GM19455 (cell line): ENCODE measurements at regions not wholly inside any gene's neighbourhood (a gene's known extent, or its start where the extent isn't known, plus 50 kb on each side); places are given as distances from the start of the nearest gene placed in this dataset.

Source experiments
- ATAC-seq: cut with Tn5 transposase; IDR thresholded peaks from one replicate; pipeline ENCODE4 v1.9.1; 2021; ENCODE audit not compliant: unreplicated experiment

- ATAC-seq, result no peak
These were observed 172.3 kb upstream of the MCTP2 start for GRCh38 chr15:94059013-94059587.

GRCh38 chr15:94057305-94057704, 174.1 kb upstream of the MCTP2 start:
- ATAC-seq, result no peak

- ATAC-seq, result no peak
These were observed 175.0 kb upstream of the MCTP2 start for GRCh38 chr15:94056314-94056713.

- ATAC-seq, result no peak
These were observed 177.7 kb upstream of the MCTP2 start for GRCh38 chr15:94053626-94054025.

GRCh38 chr15:94052711-94053110, 178.7 kb upstream of the MCTP2 start:
- no peak for ATAC-seq

- ATAC-seq, result no peak
These were observed 183.8 kb upstream of the MCTP2 start for GRCh38 chr15:94047566-94047965.

- ATAC-seq, result no peak
These were observed 189.0 kb upstream of the MCTP2 start for GRCh38 chr15:94042180-94042928.

GRCh38 chr15:94041746-94042145, 189.6 kb upstream of the MCTP2 start:
- ATAC-seq, result no peak

- ATAC-seq, result no peak
These were observed 190.7 kb upstream of the MCTP2 start for GRCh38 chr15:94040541-94041248.

- ATAC-seq, result no peak
These were observed 195.2 kb upstream of the MCTP2 start for GRCh38 chr15:94036156-94036555.

GRCh38 chr15:94033683-94034020, 197.7 kb upstream of the MCTP2 start:
- no peak for ATAC-seq

GRCh38 chr15:94033014-94033682, 198.2 kb upstream of the MCTP2 start:
- ATAC-seq, result no peak

- ATAC-seq, result no peak
These were observed 198.8 kb upstream of the MCTP2 start for GRCh38 chr15:94032571-94032970.

- ATAC-seq, result no peak
These were observed 200.3 kb upstream of the MCTP2 start for GRCh38 chr15:94031072-94031471.

- ATAC-seq, result no peak
These were observed 201.9 kb upstream of the MCTP2 start for GRCh38 chr15:94029495-94029894.

- no peak for ATAC-seq
These were observed 202.6 kb upstream of the MCTP2 start for GRCh38 chr15:94028809-94029208.

GRCh38 chr15:94028121-94028520, 203.2 kb upstream of the MCTP2 start:
- no peak for ATAC-seq

- no peak for ATAC-seq
These were observed 203.8 kb upstream of the MCTP2 start for GRCh38 chr15:94027581-94027980.

- ATAC-seq, result no peak
These were observed 204.7 kb upstream of the MCTP2 start for GRCh38 chr15:94026458-94027304.

- no peak for ATAC-seq
These were observed 207.8 kb upstream of the MCTP2 start for GRCh38 chr15:94023531-94023930.
